Transverse colon (tissue), 4 donors: ENCODE measurements at regions not wholly inside any gene's neighbourhood (a gene's known extent, or its start where the extent isn't known, plus 50 kb on each side); places are given as distances from the start of the nearest gene placed in this dataset.

Source experiments
- DNase-seq: peaks from one replicate; pipeline ENCODE4 v3.0.0-alpha.2; 2019
- H3K27ac ChIP-seq, 4 donors: fragments of 200-600 bp; sonication (generic); 2 replicates each; pipeline ENCODE4 v1.5.1; 2016 to 2018; ENCODE audit warnings: inconsistent platforms in 4 of 4
- H3K27me3 ChIP-seq: fragments of 200-600 bp; sonication (generic); 2 replicates; pipeline ENCODE4 v1.5.1; 2017; ENCODE audit warnings: inconsistent platforms
- H3K36me3 ChIP-seq, 4 donors: fragments of 200-600 bp; sonication (generic); 2 replicates each; pipeline ENCODE4 v1.5.1; 2017 to 2019; ENCODE audit warnings: inconsistent platforms in 4 of 4
- H3K4me1 ChIP-seq, 4 donors: fragments of 200-600 bp; sonication (generic); 2 replicates each; pipeline ENCODE4 v1.5.1; 2017 to 2020; ENCODE audit warnings: inconsistent platforms in 4 of 4
- H3K4me3 ChIP-seq, 4 donors: fragments of 200-600 bp; sonication (generic); 1 replicate in 1 of 4; 2 replicates in 3 of 4; pipeline versions ENCODE4 v1.5.1 to v1.6.1; 2017 to 2019; ENCODE audit warnings: inconsistent platforms in 4 of 4
- H3K9me3 ChIP-seq, 2 donors: fragments of 200-600 bp; sonication (generic); 2 replicates each; pipeline ENCODE4 v1.5.1; 2017 to 2019; ENCODE audit warnings: inconsistent platforms in 2 of 2
- EP300 ChIP-seq: sonication (generic); formaldehyde crosslinking; IDR thresholded peaks from one replicate; pipeline ENCODE4 v1.6.1; 2017; ENCODE audit warnings: antibody characterized with exemption, low read depth
- POLR2A ChIP-seq: fragments of 450-650 bp; IDR thresholded peaks from one replicate; pipeline ENCODE4 v1.6.1; 2016; ENCODE audit warnings: antibody characterized with exemption, mild to moderate bottlenecking, moderate library complexity
- POLR2AphosphoS5 ChIP-seq, 3 donors: sonication (generic); formaldehyde crosslinking; IDR thresholded peaks; one replicate each; pipeline ENCODE4 v1.6.1; 2016; ENCODE audit warnings: antibody characterized with exemption in 3 of 3
- WGBS, 2 donors: methylation state at CpG; one replicate each; pipeline ENCODE4 v1.1.5; 2018; ENCODE audit warnings: low coverage in 1 of 2; 5-methylcytosine and 5-hydroxymethylcytosine counted together
- in situ Hi-C, 4 donors: fragments of 200-750 bp; cut with MboI; loops; one replicate each; pipeline versions ENCODE4 v1.15.0 to v1.15.1; 2017; ENCODE audit warnings: low sequenced_read_pairs in 3 of 4, low pct_ligation_motif_present in 1 of 4, low pct_unique_long_range_greater_than_20kb in 1 of 4
- intact Hi-C: fragments of 100-400 bp; cut with DNase I; formaldehyde crosslinking; loops from one replicate; pipeline ENCODE4 v1.15.1; 2023; ENCODE audit warnings: low total_unique reads
- TF ChIP-seq, protein P1 (sequence below), 5 experiments: fragments of 200-600 bp in 3 of 5; fragments of 450-650 bp in 2 of 5; sonication (generic) in 3 of 5; IDR thresholded peaks; 1 replicate in 2 of 5; 2 replicates in 3 of 5; pipeline ENCODE4 v1.5.1; 2016 to 2017; ENCODE audit warnings: antibody characterized with exemption in 5 of 5, inconsistent platforms in 3 of 5, mild to moderate bottlenecking in 2 of 5, moderate library complexity in 1 of 5

- Histone ChIP-seq H3K27me3 (no peaks in the 10 kb centered on the region), H3K4me1 (no peaks in the 10 kb centered on the region), H3K9me3 (no peaks in the 10 kb centered on the region), H3K27ac (no peak overlapping the region), H3K4me3 (no peak overlapping the region), H3K36me3 (no peaks in the 10 kb centered on the region)
- intact Hi-C loops, result no loop called here
- in situ Hi-C loops, result no loop called here
- TF ChIP-seq EP300, result no peak
- no peak for TF ChIP-seq POLR2A
- TF ChIP-seq, protein P1, sequence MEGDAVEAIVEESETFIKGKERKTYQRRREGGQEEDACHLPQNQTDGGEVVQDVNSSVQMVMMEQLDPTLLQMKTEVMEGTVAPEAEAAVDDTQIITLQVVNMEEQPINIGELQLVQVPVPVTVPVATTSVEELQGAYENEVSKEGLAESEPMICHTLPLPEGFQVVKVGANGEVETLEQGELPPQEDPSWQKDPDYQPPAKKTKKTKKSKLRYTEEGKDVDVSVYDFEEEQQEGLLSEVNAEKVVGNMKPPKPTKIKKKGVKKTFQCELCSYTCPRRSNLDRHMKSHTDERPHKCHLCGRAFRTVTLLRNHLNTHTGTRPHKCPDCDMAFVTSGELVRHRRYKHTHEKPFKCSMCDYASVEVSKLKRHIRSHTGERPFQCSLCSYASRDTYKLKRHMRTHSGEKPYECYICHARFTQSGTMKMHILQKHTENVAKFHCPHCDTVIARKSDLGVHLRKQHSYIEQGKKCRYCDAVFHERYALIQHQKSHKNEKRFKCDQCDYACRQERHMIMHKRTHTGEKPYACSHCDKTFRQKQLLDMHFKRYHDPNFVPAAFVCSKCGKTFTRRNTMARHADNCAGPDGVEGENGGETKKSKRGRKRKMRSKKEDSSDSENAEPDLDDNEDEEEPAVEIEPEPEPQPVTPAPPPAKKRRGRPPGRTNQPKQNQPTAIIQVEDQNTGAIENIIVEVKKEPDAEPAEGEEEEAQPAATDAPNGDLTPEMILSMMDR (IDR thresholded peaks at IDR 0.05), result no peak
- no peak for TF ChIP-seq POLR2AphosphoS5 (IDR thresholded peaks at IDR 0.05)
- DNase-seq, result no peak
- WGBS, 2 donors, result 83 to 85% methylated on average over 1 to 3 of the region's 3 CpGs
Observed at GRCh38 chr1:58003988-58004387, 542.5 kb downstream of the OMA1 start.

GRCh38 chr1:58003059-58003458, 543.5 kb downstream of the OMA1 start:
- H3K9me3 ChIP-seq, result no peaks in the 10 kb centered on the region
- TF ChIP-seq, protein P1 (IDR thresholded peaks at IDR 0.05), result no peak
- TF ChIP-seq POLR2A, result no peak
- no peaks in the 10 kb centered on the region for H3K27me3 ChIP-seq
- no peaks in the 10 kb centered on the region for H3K4me1 ChIP-seq
- no peak overlapping the region for H3K27ac ChIP-seq
- in situ Hi-C loops (no loop called here), intact Hi-C loops (no loop called here)
- DNase-seq, result no peak
- H3K4me3 ChIP-seq, result no peak overlapping the region
- 67 to 68% methylated on average over 2 to 3 of the region's 3 CpGs for WGBS, 2 donors
- H3K36me3 ChIP-seq, result no peaks in the 10 kb centered on the region

DNA sequence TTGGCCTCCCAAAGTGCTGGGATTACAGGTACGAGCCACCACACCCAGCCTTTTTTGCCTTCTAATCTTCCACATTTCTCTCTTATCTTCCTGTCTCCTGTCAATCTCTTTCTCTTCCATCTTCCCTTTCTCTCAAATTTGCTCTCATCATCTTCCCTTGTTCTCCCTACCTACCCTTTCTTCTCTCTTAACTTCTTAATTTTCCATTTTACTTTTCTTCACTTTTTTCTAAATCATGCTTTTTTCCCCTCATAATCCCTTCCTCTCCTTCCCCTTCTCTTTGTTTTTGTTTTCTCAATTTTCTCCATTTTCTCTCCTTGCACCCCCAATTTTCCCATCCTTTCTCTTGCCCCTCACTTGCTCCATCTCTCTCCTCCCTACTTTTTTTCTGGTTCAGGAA, 545.7 kb downstream of the OMA1 start:
- no peak overlapping the region for H3K27ac ChIP-seq
- WGBS, 2 donors, result 20 to 68% methylated on average over 1 of the region's 1 CpG
- DNase-seq, result no peak
- in situ Hi-C loops (no loop called here), intact Hi-C loops (no loop called here)
- no peaks in the 10 kb centered on the region for H3K36me3 ChIP-seq
- TF ChIP-seq POLR2A (no peak), EP300 (no peak), POLR2AphosphoS5 (IDR thresholded peaks at IDR 0.05) (no peak)
- TF ChIP-seq, protein P1 (IDR thresholded peaks at IDR 0.05), result no peak
- H3K9me3 ChIP-seq, result no peaks in the 10 kb centered on the region
- no peaks in the 10 kb centered on the region for H3K27me3 ChIP-seq
- no peak overlapping the region for H3K4me3 ChIP-seq
- no peaks in the 10 kb centered on the region for H3K4me1 ChIP-seq

DNA sequence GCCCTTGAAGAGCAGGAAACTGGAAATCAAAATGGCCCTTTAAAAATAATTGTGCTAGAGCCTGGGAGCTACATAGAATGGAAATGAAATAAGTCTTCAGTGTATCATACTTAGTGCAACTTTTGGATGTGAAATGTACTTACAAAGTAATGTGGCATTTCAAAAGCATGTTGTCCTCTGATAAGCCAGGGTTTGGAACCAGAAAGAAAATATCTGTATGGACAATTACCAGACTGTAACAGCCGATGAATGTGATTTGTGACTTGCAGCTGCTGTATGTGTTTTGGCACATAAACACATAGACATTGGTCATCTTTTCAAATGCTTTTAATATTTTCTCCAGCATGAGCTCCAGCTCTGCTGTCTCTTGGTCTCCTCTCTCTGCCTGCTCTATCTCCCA, 546.4 kb downstream of the OMA1 start:
- H3K9me3 ChIP-seq, result no peaks in the 10 kb centered on the region
- no peak overlapping the region for H3K27ac ChIP-seq
- H3K4me3 ChIP-seq, result no peak overlapping the region
- no peaks in the 10 kb centered on the region for H3K36me3 ChIP-seq
- 56 to 70% methylated on average over 1 of the region's 1 CpG for WGBS, 2 donors
- H3K27me3 ChIP-seq, result no peaks in the 10 kb centered on the region
- in situ Hi-C loops (no loop called here), intact Hi-C loops (no loop called here)
- no peak for DNase-seq
- no peak for TF ChIP-seq POLR2A
- TF ChIP-seq EP300, result no peak
- no peak for TF ChIP-seq POLR2AphosphoS5 (IDR thresholded peaks at IDR 0.05)
- TF ChIP-seq, protein P1 (IDR thresholded peaks at IDR 0.05), result no peak
- H3K4me1 ChIP-seq, result no peaks in the 10 kb centered on the region
